Activated CD8-positive, alpha-beta T cell treated with anti-CD3 and anti-CD28 coated beads, Interleukin-2, amount 10 ng/mL, durations not matched to agents 7 days and 5 days (primary cell): ENCODE measurements at regions not wholly inside any gene's neighbourhood (a gene's known extent, or its start where the extent isn't known, plus 50 kb on each side); places are given as distances from the start of the nearest gene placed in this dataset.

ENCODE experiments used
- ATAC-seq: fragments of 150-1000 bp; cut with Tn5 transposase; one replicate; pipeline ENCODE4 v1.10.0; 2021; ENCODE audit warnings: moderate library complexity
- CTCF ChIA-PET: fragments of 350-600 bp; sonication (Branson Sonifier 250); formaldehyde crosslinking; loops from one replicate; lab custom pipeline; 2021; ENCODE audit warnings: antibody characterized with exemption; lab: Charles Lee
- POLR2A ChIA-PET: fragments of 350-600 bp; sonication (Branson Sonifier 250); formaldehyde crosslinking; loops from one replicate; lab custom pipeline; 2021; ENCODE audit warnings: antibody characterized with exemption; lab: Charles Lee
- DNase-seq: peaks from one replicate; pipeline ENCODE4 v3.0.0-alpha.2; 2020
- H3K27ac Mint-ChIP-seq: one replicate; pipeline ENCODE4 v1.8.0; 2021; ENCODE audit warnings: mild to moderate bottlenecking, mixed read lengths
- H3K27me3 Mint-ChIP-seq: one replicate; pipeline ENCODE4 v1.8.0; 2021; ENCODE audit warnings: low read depth, mixed read lengths
- H3K36me3 Mint-ChIP-seq: one replicate; pipeline ENCODE4 v1.8.0; 2021; ENCODE audit warnings: low read depth, mixed read lengths
- H3K4me1 Mint-ChIP-seq: one replicate; pipeline ENCODE4 v1.8.0; 2021; ENCODE audit warnings: low read depth, mixed read lengths
- H3K4me3 Mint-ChIP-seq: one replicate; pipeline ENCODE4 v1.8.0; 2021; ENCODE audit warnings: mild to moderate bottlenecking, mixed read lengths
- H3K9me3 Mint-ChIP-seq: one replicate; pipeline ENCODE4 v1.8.0; 2022; ENCODE audit warnings: mixed read lengths; ENCODE audit not compliant: insufficient read depth

DNA sequence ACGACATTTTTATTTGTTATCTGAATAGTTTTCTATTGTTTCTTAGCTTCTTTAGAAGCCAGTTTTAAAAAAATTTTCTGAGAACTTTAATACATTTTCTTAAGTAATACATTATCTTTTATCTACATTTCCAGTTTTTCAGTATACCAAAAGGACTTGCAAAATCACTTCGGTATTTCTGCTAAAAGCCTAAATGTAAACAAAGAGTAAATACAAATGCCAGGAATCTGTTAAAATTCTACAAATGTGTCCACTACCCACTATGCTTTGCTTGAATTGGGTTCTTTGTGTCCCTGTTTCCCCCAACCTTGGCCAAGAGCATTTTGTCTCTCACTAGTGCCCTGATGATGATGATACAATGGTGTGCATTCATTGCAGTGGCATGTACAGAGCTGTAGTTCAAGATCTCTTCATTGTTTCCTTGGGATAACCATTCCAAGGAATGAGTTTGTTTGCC lies 611.2 kb downstream of the NR2F1-AS1 start:
- no peak for DNase-seq
- ChIA-PET CTCF (no interaction called here), POLR2A (no interaction called here)
- Mint-ChIP-seq H3K9me3 (no peaks in the 10 kb centered on the region), H3K27me3 (no peaks in the 10 kb centered on the region), H3K36me3 (no peaks in the 10 kb centered on the region), H3K4me3 (no peak overlapping the region), H3K27ac (no peak overlapping the region), H3K4me1 (no peaks in the 10 kb centered on the region)
- no peak for ATAC-seq

DNA sequence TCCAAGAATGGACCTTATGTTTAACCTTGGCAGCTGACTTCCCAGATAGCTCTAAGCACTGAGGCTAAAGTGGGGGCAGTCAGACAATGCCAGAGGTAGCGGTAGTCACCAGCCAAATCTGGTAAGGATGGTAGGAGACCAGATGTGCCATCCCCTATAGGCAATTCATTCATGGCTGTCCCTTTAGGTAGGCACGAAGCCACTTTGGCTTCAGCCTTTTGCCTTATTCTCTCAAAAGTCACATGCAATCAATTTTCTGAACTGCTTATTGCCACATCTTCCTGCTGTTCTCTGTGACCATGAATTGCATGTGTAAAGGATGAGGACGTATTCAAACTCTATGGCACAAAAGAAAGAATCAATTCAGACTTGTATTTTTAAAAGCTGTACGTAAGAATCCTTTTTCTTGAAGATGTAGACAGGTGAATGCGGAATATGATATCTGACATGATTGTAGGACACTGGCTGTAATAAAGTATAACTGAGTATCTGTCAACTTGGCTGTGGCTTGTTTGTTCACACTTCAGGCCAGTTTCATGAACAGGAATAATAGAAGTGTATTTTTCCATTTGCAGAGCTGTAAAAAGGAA lies 611.7 kb downstream of the NR2F1-AS1 start:
- CTCF ChIA-PET = no interaction called here
- H3K27me3 Mint-ChIP-seq = no peaks in the 10 kb centered on the region
- no peak overlapping the region for H3K4me3 Mint-ChIP-seq
- ATAC-seq = no peak
- no peak overlapping the region for H3K27ac Mint-ChIP-seq
- POLR2A ChIA-PET = no interaction called here
- H3K9me3 Mint-ChIP-seq = no peaks in the 10 kb centered on the region
- no peaks in the 10 kb centered on the region for H3K4me1 Mint-ChIP-seq
- no peaks in the 10 kb centered on the region for H3K36me3 Mint-ChIP-seq
- no peak for DNase-seq

DNA sequence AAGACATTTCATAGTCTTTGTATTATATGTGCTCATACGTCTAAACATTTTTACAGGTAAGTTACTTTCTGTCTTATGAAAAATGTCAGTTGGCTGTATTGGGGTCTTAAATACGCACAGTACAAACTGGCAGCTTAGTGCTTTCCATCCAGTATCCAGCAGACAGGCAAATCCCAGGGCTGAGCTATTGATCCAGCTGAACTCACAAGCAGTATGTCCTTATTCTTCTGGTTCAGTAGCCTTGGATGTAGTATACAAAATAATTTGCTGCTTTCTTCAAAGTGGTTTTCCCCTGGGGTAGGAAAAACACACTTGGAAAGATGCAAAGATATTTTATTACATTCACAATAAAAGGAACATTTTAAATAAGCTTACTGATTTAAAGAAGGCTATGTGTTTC lies 617.2 kb downstream of the NR2F1-AS1 start:
- H3K36me3 Mint-ChIP-seq = no peaks in the 10 kb centered on the region
- no peak for DNase-seq
- H3K4me3 Mint-ChIP-seq = no peak overlapping the region
- H3K4me1 Mint-ChIP-seq = no peaks in the 10 kb centered on the region
- H3K27me3 Mint-ChIP-seq = no peaks in the 10 kb centered on the region
- H3K27ac Mint-ChIP-seq = no peak overlapping the region
- POLR2A ChIA-PET = no interaction called here
- no peaks in the 10 kb centered on the region for H3K9me3 Mint-ChIP-seq
- CTCF ChIA-PET = interaction anchor here (0.7 kb wide), 1 partner anchor 12 kb away, joined by 3 read pairs; no protein-coding TSS in a partner anchor
- ATAC-seq = no peak

DNA sequence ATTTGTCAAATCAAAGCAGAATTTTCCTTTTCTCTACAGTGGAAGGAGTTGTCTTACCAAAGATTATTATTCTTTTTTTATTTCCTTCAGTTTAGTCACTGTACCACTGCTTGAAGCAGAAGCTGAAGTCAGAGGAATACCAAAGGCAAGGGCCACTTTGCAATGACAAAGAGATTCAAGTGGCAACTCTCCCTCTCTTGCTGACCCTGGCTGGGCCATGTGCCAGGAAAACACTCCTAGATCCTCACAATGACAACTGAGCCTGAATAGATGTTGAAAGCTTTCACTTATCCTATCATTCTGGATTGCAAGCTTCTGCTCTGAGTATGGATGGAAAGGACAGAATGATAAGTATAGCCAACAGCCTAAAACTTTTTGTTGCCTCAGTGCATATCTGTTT lies 618.3 kb downstream of the NR2F1-AS1 start:
- Mint-ChIP-seq H3K4me3 (no peak overlapping the region), H3K36me3 (no peaks in the 10 kb centered on the region), H3K4me1 (no peaks in the 10 kb centered on the region), H3K9me3 (no peaks in the 10 kb centered on the region), H3K27me3 (no peaks in the 10 kb centered on the region), H3K27ac (no peak overlapping the region)
- CTCF ChIA-PET = no interaction called here
- DNase-seq (no peak), ATAC-seq (no peak)
- POLR2A ChIA-PET = no interaction called here

- no peak overlapping the region for H3K4me3 Mint-ChIP-seq
- H3K27ac Mint-ChIP-seq = no peak overlapping the region
- no peak for ATAC-seq
- no peaks in the 10 kb centered on the region for H3K27me3 Mint-ChIP-seq
- H3K36me3 Mint-ChIP-seq = no peaks in the 10 kb centered on the region
- H3K4me1 Mint-ChIP-seq = no peaks in the 10 kb centered on the region
- peaks cover 1% of the 10 kb centered on the region for H3K9me3 Mint-ChIP-seq
- POLR2A ChIA-PET = no interaction called here
- DNase-seq = no peak
- CTCF ChIA-PET = no interaction called here
Measured at GRCh38 chr5:92956886-92957285, 624.1 kb downstream of the NR2F1-AS1 start.

DNA sequence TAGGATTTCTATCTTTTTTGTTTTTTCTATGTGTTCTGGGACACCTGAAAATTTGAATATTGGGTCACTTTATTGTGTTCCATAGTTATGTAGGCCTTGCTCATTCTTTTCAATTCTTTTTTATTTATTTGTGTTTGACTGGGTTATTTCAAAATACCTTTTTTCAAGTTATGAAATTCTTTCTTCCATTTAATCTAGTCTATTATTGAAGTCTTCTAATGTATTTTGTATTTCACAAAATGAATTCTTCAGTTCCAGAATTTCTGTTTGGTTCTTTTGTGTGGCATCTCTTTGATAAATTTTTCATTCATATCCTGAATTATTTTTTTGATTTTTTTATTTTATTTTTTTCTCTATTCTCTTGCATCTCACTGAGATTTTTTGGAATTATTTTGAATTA lies 628.8 kb downstream of the NR2F1-AS1 start:
- H3K27ac Mint-ChIP-seq = no peak overlapping the region
- H3K9me3 Mint-ChIP-seq = peaks cover 8% of the 10 kb centered on the region
- DNase-seq = no peak
- CTCF ChIA-PET = no interaction called here
- H3K27me3 Mint-ChIP-seq = no peaks in the 10 kb centered on the region
- POLR2A ChIA-PET = no interaction called here
- H3K36me3 Mint-ChIP-seq = no peaks in the 10 kb centered on the region
- H3K4me3 Mint-ChIP-seq = no peak overlapping the region
- no peaks in the 10 kb centered on the region for H3K4me1 Mint-ChIP-seq
- no peak for ATAC-seq

DNA sequence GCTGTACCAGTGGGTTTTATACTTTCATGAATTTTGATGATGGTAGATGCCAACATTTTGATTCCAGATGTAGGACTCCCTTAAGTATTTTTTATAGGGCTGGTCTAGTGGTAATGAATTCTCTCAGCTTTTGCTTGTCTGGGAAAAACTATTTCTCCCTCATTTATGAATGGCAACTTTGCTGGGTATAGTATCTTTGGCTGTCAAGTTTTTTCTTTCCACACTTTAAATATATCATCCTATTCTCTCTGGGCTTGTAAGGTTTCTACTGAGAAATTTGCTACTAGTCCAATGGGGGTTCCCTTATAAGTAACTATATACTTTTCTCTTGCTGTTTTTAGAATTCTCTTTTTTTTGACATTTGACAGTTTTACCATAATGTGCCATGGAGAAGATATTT lies 629.3 kb downstream of the NR2F1-AS1 start:
- no peak for DNase-seq
- no peak overlapping the region for H3K4me3 Mint-ChIP-seq
- no peaks in the 10 kb centered on the region for H3K27me3 Mint-ChIP-seq
- no peak overlapping the region for H3K27ac Mint-ChIP-seq
- peaks cover 8% of the 10 kb centered on the region for H3K9me3 Mint-ChIP-seq
- ChIA-PET POLR2A (no interaction called here), CTCF (no interaction called here)
- H3K4me1 Mint-ChIP-seq = no peaks in the 10 kb centered on the region
- ATAC-seq = no peak
- H3K36me3 Mint-ChIP-seq = no peaks in the 10 kb centered on the region

DNA sequence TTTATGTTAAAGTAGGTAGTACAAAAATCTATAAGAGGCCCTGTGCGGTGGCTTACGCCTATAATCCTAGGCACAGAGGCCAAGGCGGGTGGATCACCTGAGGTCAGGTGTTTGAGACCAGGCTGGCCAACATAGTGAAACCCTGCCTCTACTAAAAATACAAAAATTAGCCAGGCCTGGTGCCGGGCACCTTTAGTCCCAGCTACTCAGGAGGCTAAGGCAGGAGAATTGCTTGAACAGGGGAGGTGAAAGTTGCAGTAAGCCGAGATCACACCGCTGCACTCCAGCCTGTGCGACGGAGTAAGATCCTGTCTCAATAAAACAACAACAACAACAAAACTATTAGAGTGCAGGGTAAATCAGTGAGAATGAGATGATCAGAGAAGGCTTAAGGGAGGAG lies 634.5 kb downstream of the NR2F1-AS1 start:
- H3K4me3 Mint-ChIP-seq = no peak overlapping the region
- POLR2A ChIA-PET = no interaction called here
- H3K36me3 Mint-ChIP-seq = no peaks in the 10 kb centered on the region
- no peaks in the 10 kb centered on the region for H3K4me1 Mint-ChIP-seq
- no peak overlapping the region for H3K27ac Mint-ChIP-seq
- no peaks in the 10 kb centered on the region for H3K27me3 Mint-ChIP-seq
- no peak for ATAC-seq
- DNase-seq = no peak
- H3K9me3 Mint-ChIP-seq = peaks cover 4% of the 10 kb centered on the region
- CTCF ChIA-PET = no interaction called here

DNA sequence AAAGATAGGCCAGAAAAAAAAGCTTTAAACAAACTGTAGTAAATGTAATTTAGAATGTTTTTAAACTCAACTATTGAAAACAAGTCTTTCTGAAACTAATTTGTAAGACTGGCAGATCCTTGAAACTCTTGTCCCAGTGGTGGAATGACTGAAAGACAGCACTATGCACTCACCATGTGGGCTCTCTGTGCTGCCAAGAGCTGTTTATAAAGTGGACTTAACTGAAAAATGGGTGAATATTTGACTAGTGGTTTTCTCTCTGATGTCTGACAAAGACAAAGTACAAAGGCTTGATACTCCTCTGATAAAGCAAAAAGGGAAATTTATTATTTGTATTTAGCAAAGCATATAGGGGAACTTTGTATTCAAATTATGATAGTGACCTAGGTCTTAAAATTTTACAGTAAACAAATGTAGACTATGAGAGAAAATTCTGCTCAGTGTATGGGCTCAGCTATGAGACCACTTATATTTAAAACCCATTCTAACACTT lies 635.4 kb downstream of the NR2F1-AS1 start:
- H3K27ac Mint-ChIP-seq = no peak overlapping the region
- DNase-seq = no peak
- no peak for ATAC-seq
- H3K4me3 Mint-ChIP-seq = no peak overlapping the region
- ChIA-PET CTCF (no interaction called here), POLR2A (no interaction called here)
- no peaks in the 10 kb centered on the region for H3K4me1 Mint-ChIP-seq
- no peaks in the 10 kb centered on the region for H3K36me3 Mint-ChIP-seq
- H3K9me3 Mint-ChIP-seq = no peaks in the 10 kb centered on the region
- H3K27me3 Mint-ChIP-seq = no peaks in the 10 kb centered on the region

GRCh38 chr5:92944903-92945604 lies 636.0 kb downstream of the NR2F1-AS1 start:
- Mint-ChIP-seq H3K4me3 (no peak overlapping the region), H3K27ac (no peak overlapping the region), H3K9me3 (no peaks in the 10 kb centered on the region), H3K27me3 (no peaks in the 10 kb centered on the region), H3K36me3 (no peaks in the 10 kb centered on the region), H3K4me1 (no peaks in the 10 kb centered on the region)
- ATAC-seq = no peak
- ChIA-PET POLR2A (no interaction called here), CTCF (no interaction called here)
- DNase-seq = no peak

- Mint-ChIP-seq H3K4me1 (no peaks in the 10 kb centered on the region), H3K9me3 (no peaks in the 10 kb centered on the region), H3K27ac (no peak overlapping the region), H3K36me3 (no peaks in the 10 kb centered on the region), H3K4me3 (no peak overlapping the region), H3K27me3 (no peaks in the 10 kb centered on the region)
- DNase-seq (no peak), ATAC-seq (no peak)
- CTCF ChIA-PET = no interaction called here
- POLR2A ChIA-PET = no interaction called here
Measured at GRCh38 chr5:92944337-92944736, 636.7 kb downstream of the NR2F1-AS1 start.

GRCh38 chr5:92942762-92943161 lies 638.3 kb downstream of the NR2F1-AS1 start:
- POLR2A ChIA-PET = no interaction called here
- ATAC-seq = no peak
- Mint-ChIP-seq H3K36me3 (no peaks in the 10 kb centered on the region), H3K27ac (no peak overlapping the region), H3K27me3 (no peaks in the 10 kb centered on the region), H3K9me3 (no peaks in the 10 kb centered on the region), H3K4me3 (no peak overlapping the region), H3K4me1 (no peaks in the 10 kb centered on the region)
- CTCF ChIA-PET = no interaction called here
- no peak for DNase-seq
